AG04450 (cell line): ENCODE measurements at regions not wholly inside any gene's neighbourhood (a gene's known extent, or its start where the extent isn't known, plus 50 kb on each side); places are given as distances from the start of the nearest gene placed in this dataset.

Source experiments
- CTCF ChIA-PET: fragments of 300-600, 350-600 bp; formaldehyde crosslinking; extraction: SDS; loops from one replicate; lab custom pipeline; 2022; ENCODE audit warnings: antibody characterized with exemption, inconsistent platforms; lab: Charles Lee
- POLR2A ChIA-PET: fragments of 350-600 bp; formaldehyde crosslinking; extraction: SDS; loops from one replicate; lab custom pipeline; 2021; ENCODE audit warnings: antibody characterized with exemption, inconsistent platforms; lab: Yijun Ruan, JAX
- DNase-seq: peaks from one replicate; pipeline ENCODE4 v3.0.0-alpha.2; 2011; ENCODE audit warnings: low read depth, low spot score
- H3K27ac ChIP-seq: one replicate; pipeline ENCODE4 v1.5.1; 2012; ENCODE audit warnings: low read depth, low read length, control low read depth
- H3K27me3 ChIP-seq: one replicate; pipeline ENCODE4 v1.6.0; 2012; ENCODE audit warnings: low read length; ENCODE audit not compliant: control insufficient read depth, insufficient read depth
- H3K4me3 ChIP-seq: 2 replicates; pipeline ENCODE4 v1.5.1; 2011; ENCODE audit warnings: mild to moderate bottlenecking, low read depth, low read length, control low read depth
- H3K9me3 ChIP-seq: 2 replicates; pipeline ENCODE4 v1.5.1; 2012; ENCODE audit warnings: low read length; ENCODE audit not compliant: control insufficient read depth, insufficient read depth
- TF ChIP-seq, protein P1 (sequence below): IDR thresholded peaks from 2 replicates; pipeline ENCODE4 v1.5.1; 2011; ENCODE audit warnings: low read depth, low read length, control low read depth, inconsistent platforms

DNA sequence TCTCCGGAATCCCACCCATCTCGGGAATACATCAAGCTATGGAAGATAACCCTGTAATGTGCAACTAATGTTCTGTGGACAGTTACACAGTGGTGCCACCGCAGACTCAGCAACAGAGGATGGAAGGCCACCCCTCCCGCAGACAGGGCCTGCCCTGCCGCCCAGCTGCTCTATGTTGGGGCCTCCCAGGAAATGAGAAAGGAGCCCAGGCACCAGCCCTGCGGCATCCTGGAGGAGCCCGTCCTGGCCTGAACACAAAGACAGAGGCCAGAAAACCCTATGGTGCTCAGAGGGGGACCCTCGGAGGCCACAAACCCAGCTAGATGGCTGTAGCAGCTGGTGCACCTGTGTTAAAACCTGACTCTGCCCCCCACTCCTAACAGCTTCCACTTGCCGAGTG lies 216.1 kb upstream of the RPL38 start:
- ChIA-PET POLR2A (no interaction called here), CTCF (no interaction called here)
- H3K9me3 ChIP-seq: peaks cover 31% of the 10 kb centered on the region
- H3K4me3 ChIP-seq: no peak overlapping the region
- no peak overlapping the region for H3K27ac ChIP-seq
- no peak for DNase-seq
- H3K27me3 ChIP-seq: no peaks in the 10 kb centered on the region
- TF ChIP-seq, protein P1, sequence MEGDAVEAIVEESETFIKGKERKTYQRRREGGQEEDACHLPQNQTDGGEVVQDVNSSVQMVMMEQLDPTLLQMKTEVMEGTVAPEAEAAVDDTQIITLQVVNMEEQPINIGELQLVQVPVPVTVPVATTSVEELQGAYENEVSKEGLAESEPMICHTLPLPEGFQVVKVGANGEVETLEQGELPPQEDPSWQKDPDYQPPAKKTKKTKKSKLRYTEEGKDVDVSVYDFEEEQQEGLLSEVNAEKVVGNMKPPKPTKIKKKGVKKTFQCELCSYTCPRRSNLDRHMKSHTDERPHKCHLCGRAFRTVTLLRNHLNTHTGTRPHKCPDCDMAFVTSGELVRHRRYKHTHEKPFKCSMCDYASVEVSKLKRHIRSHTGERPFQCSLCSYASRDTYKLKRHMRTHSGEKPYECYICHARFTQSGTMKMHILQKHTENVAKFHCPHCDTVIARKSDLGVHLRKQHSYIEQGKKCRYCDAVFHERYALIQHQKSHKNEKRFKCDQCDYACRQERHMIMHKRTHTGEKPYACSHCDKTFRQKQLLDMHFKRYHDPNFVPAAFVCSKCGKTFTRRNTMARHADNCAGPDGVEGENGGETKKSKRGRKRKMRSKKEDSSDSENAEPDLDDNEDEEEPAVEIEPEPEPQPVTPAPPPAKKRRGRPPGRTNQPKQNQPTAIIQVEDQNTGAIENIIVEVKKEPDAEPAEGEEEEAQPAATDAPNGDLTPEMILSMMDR: no peak

DNA sequence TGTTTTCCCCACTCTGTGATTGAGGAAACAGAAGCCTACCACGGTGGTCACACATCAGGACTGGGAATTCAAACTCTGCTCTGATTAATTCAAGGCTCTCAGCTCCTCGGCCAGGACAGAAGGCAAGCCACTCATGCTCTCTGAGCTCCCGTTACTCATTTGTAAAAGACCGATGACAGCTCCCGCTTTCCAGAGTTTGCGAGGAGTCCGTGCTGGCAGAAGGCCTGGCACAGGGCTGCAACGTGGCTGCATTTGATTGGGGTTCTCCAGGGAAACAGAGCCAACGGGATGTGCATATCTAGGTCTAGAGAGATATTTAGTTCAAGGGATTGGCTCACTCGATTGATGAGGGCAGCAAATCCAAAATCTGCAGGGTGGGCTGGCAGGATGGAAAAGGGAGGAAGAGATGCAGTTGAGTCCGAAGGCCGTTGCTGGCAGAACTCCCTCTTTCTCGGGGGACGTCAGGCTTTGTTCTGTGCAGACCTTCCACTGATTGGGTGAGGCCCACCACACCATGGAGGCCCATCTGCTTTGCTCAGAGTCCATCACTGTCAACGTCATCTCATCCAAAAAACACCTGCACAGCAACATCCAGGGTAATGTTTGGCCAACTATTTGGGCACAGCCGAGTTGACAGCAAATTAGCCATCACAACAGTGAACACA lies 215.5 kb upstream of the RPL38 start:
- TF ChIP-seq, protein P1: no peak
- POLR2A ChIA-PET: no interaction called here
- CTCF ChIA-PET: no interaction called here
- DNase-seq: no peak
- no peak overlapping the region for H3K4me3 ChIP-seq
- H3K27me3 ChIP-seq: no peaks in the 10 kb centered on the region
- H3K27ac ChIP-seq: no peak overlapping the region
- H3K9me3 ChIP-seq: peaks cover 31% of the 10 kb centered on the region

DNA sequence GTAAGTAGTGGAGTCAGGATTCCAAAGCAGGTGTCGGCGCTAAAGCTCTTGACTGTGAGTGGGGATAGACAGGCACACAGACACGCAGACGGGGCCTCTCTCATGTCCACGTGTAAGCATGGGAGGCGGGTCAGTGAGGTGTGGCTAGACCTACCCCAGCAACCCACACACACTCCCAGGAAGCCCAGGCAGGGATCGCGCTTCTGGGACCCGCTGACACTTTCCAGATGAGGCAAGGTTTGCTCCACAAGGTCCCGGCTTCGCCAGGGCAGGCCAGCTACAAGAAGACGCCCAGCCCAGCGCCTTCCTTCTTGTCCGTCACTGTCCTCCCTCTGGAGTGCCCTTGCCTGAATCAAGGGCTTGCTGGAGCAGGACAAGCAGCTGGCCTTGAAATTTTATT lies 213.8 kb upstream of the RPL38 start:
- Histone ChIP-seq H3K27me3 (no peaks in the 10 kb centered on the region), H3K9me3 (peaks cover 26% of the 10 kb centered on the region), H3K4me3 (no peak overlapping the region), H3K27ac (no peak overlapping the region)
- ChIA-PET POLR2A (no interaction called here), CTCF (no interaction called here)
- TF ChIP-seq, protein P1: no peak
- DNase-seq: no peak

DNA sequence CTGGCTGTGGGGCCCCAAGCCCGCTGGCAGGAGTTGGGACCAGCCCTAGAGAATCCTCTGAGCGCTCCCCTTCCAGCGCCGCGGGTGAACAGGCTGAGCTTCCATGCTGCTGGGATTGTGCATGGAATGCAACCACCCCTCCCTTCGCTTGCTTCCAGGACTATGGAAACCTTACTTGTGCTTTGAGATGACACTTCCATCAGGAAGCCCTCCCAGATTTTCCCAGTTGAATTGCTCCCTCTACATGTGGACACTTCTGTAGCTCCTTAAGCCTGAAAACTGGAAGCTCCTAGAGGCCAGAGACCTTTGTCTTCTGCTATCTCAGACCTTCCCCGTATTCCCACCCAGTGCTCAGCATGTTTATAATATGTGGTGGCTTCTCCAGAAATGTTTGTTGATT lies 213.2 kb upstream of the RPL38 start:
- CTCF ChIA-PET: no interaction called here
- POLR2A ChIA-PET: no interaction called here
- Histone ChIP-seq H3K27me3 (no peaks in the 10 kb centered on the region), H3K4me3 (no peak overlapping the region), H3K27ac (no peak overlapping the region), H3K9me3 (peaks cover 25% of the 10 kb centered on the region)
- TF ChIP-seq, protein P1: no peak
- DNase-seq: no peak

DNA sequence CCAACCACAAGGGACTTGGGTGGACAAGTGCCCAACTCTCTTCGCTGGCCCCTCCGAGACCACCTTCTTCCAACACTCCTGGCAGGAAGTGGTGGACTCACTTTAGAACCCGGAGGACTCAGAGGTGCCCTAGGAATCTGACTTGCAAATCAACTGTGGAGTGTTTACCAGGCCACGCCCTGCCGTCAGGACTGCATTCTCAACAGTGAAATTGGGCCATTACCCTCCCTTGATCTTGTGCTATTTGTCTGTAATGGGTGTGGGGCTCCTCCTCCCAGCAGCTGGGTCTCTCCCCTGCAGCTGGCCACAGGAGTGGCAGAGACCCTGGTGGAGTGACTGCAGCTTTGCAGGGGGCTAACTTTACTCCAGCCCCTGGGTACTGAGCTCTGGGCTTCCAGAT lies 212.2 kb upstream of the RPL38 start:
- DNase-seq: no peak
- no peak overlapping the region for H3K4me3 ChIP-seq
- CTCF ChIA-PET: no interaction called here

More for the DNA sequence above, 212.2 kb upstream of the RPL38 start:
- POLR2A ChIA-PET: no interaction called here
- Histone ChIP-seq H3K27me3 (no peaks in the 10 kb centered on the region), H3K9me3 (peaks cover 20% of the 10 kb centered on the region), H3K27ac (no peak overlapping the region)
- TF ChIP-seq, protein P1: no peak
